HG02798 (cell line): ENCODE measurements at regions not wholly inside any gene's neighbourhood (a gene's known extent, or its start where the extent isn't known, plus 50 kb on each side); places are given as distances from the start of the nearest gene placed in this dataset.

Source experiments
- ATAC-seq: cut with Tn5 transposase; IDR thresholded peaks from one replicate; pipeline ENCODE4 v1.9.1; 2021; ENCODE audit warnings: mild to moderate bottlenecking; ENCODE audit not compliant: unreplicated experiment, poor library complexity

GRCh38 chr13:73904625-73905024 lies 229.6 kb downstream of the KLF12 start:
- ATAC-seq = no peak

DNA sequence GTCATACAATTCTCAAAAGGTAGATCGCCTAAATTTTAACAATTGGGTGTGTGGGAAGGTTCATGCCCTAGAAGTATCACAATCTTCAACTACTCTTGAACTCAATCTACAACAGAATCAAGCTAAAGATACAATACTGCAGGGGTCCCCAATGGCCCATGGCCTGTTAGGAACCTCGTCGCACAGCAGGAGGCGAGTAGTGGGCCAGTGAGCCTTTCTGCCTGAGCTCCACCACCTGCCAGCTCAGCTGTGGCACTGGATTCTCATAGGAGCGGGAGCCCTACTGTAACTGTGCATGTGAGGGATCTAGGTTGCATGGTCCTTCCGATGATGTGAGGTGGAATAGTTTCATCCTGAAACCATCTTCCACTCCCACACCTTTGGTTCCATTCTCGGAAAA lies 230.6 kb downstream of the KLF12 start:
- no peak for ATAC-seq

GRCh38 chr13:73902847-73903246 lies 231.4 kb downstream of the KLF12 start:
- ATAC-seq = no peak

GRCh38 chr13:73902296-73902695 lies 231.9 kb downstream of the KLF12 start:
- no peak for ATAC-seq

- ATAC-seq = no peak
Observed at GRCh38 chr13:73901324-73902068, 232.7 kb downstream of the KLF12 start.

DNA sequence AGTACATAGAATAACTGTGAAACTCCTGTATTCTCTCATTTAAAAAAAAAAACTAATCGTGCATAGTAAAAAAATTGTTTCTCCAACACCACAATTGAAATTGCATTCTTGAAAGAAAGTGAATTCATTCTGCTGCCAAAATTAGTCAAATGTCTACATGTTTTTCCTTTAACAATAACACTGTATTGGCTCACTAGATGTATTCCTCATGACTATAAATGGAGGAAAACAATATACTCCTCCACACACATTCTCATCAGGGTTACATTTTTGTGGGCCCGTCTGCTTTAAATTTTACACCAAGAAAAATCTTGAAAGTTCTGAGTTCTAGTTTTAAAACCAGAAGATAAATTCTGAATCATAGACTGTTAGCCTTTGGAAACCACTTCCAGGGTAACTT lies 233.6 kb downstream of the KLF12 start:
- no peak for ATAC-seq

- no peak for ATAC-seq
Observed at GRCh38 chr13:73898899-73899298, 235.3 kb downstream of the KLF12 start.

GRCh38 chr13:73898276-73898675 lies 235.9 kb downstream of the KLF12 start:
- ATAC-seq = no peak

GRCh38 chr13:73894995-73895571 lies 239.1 kb downstream of the KLF12 start:
- ATAC-seq = no peak

- no peak for ATAC-seq
Observed at GRCh38 chr13:73893833-73894232, 240.4 kb downstream of the KLF12 start.

GRCh38 chr13:73891805-73892204 lies 242.4 kb downstream of the KLF12 start:
- ATAC-seq = no peak

DNA sequence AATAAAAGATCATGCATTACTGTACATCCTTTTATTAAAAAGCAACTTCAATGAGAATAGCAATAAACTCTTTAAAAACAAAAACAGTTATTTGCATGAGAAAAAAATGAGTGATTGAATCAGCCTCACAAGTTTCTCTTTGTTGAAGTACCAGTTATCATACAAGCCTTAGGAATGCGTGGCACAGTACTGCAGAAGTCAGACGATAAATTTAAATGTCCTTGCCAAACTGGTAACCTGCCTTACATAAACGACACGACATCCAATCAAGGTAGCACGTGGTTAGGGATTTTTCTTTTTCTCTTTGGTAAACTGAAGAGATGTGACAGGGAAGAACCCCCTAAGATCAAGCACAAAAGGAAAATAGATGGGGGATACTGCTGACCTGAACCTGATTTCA lies 251.0 kb downstream of the KLF12 start:
- no peak for ATAC-seq

- ATAC-seq = no peak
Observed at GRCh38 chr13:73880365-73880764, 253.8 kb downstream of the KLF12 start.

DNA sequence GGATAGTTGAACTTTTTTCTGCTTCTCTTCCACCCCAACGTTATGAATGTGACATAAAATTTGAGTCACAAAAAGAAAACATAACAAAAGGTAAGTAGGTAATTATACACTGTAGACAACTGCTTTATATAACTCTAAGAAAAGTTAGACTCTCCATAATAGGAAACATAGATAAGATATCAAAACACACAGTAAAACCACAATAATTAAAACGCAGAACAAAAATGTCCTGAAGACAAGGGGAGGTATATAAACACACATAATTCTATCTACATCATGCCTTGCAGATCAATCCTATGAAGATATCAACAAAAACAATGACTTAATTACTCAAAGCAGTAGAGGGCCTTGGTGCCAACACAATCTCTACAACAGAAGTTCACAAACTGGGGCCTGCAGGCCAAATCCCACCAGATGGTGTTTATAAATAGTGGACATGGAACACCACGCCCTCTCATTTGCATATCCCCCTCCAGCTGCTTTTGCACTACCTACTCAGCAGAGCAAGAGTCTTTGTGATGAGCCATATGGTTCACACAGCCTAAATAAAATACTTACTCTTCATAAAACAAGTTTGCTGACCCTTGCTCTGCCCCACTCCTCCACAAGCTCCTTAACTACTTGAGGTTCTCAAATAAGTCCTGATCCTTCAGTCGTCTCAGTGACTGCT lies 254.7 kb downstream of the KLF12 start:
- ATAC-seq = no peak

DNA sequence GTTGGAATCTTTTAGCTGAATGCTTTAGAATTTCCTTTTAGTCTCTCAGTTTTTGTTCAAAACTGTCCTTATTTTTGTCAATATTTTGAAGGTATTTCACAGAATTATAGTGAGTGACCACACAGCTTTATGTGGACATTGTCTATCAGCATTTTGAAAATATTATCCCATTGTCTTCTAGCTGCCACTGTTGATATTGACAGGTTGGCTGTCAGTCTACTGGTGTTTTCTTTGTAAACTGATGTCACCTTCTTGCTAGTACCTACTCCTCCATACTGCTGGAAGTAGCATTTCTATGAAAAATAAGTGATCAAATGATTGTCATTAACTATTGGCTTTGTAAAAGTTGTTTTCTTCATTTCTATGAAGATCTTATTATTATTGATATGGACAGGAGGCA lies 256.8 kb downstream of the KLF12 start:
- ATAC-seq = no peak

- no peak for ATAC-seq
Observed at GRCh38 chr13:73876323-73876722, 257.9 kb downstream of the KLF12 start.

- no peak for ATAC-seq
Observed at GRCh38 chr13:73873940-73874830, 260.0 kb downstream of the KLF12 start.

DNA sequence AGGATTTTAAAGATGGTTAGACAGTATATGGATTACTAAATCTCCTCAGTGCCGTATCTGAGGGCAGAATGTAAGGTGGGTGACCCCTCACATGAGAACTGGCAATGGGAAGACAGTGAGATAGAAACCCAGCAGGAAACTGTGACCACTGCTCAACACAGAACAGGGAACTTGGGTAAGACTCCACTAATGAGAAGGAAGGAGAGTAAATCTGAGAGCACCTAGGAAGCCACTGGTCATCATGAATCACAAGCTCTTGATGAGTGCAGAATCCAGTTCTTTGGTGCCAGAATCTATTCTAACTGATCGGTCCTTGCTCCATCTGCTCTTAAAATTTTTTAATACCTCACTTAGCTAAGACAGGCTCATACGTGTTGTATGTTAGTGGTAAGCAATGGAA lies 261.8 kb downstream of the KLF12 start:
- ATAC-seq = no peak

- no peak for ATAC-seq
Observed at GRCh38 chr13:73870970-73871935, 263.0 kb downstream of the KLF12 start.
